HepG2 (cell line): ENCODE measurements at regions not wholly inside any gene's neighbourhood (a gene's known extent, or its start where the extent isn't known, plus 50 kb on each side); places are given as distances from the start of the nearest gene placed in this dataset.

Experiments used
- ATAC-seq: fragments of 200-7000 bp; cut with Tn5 transposase; 3 replicates; pipeline ENCODE4 v1.9.1; 2020; ENCODE audit warnings: mild to moderate bottlenecking, moderate library complexity
- BruUV-seq: library from RNA; stranded (reverse); fragments of 400-500 nt; replicated peaks from 2 replicates; lab custom pipeline; 2021; lab: Mats Ljungman, UMichigan
- CTCF ChIA-PET: fragments of 300-600 bp; formaldehyde crosslinking; extraction: SDS; loops from one replicate; lab custom pipeline; 2021; ENCODE audit warnings: low total read pairs, inconsistent platforms, low intra/inter-chr PET ratio; lab: Yijun Ruan, JAX
- POLR2A ChIA-PET: fragments of 350-600 bp; sonication (Branson Sonifier 250); formaldehyde crosslinking; loops from one replicate; lab custom pipeline; 2020; ENCODE audit warnings: antibody characterized with exemption, inconsistent platforms; lab: Yijun Ruan, JAX
- DNase-seq: peaks from one replicate; pipeline ENCODE4 v3.0.0-alpha.2; 2015; ENCODE audit warnings: low spot score
- FAIRE-seq: peaks from 3 replicates; lab custom pipeline; 2011; peaks lifted over from hg19 to GRCh38; lab: Jason Lieb, UNC
- H2AFZ ChIP-seq: one replicate; pipeline ENCODE4 v1.6.1; 2011; ENCODE audit warnings: low read length, inconsistent platforms
- H3K27ac ChIP-seq: fragments of 300-600 bp; 3 replicates; pipeline ENCODE4 v1.8.0; 2011; ENCODE audit warnings: mixed run types, mild to moderate bottlenecking, mixed read lengths, low read length, inconsistent platforms; ENCODE audit not compliant: insufficient read depth; ENCODE audit errors: extremely low read length
- H3K27me3 ChIP-seq, 2 experiments: fragments of 200-600 bp in 1 of 2; 2 replicates in 1 of 2; 3 replicates in 1 of 2; pipeline versions ENCODE4 v1.6.0 to v1.8.0; 2011; ENCODE audit warnings: low read length in 2 of 2, mild to moderate bottlenecking in 2 of 2, moderate library complexity in 2 of 2, inconsistent platforms in 1 of 2; ENCODE audit not compliant: insufficient read depth in 2 of 2, control insufficient read depth in 1 of 2
- H3K36me3 ChIP-seq, 2 experiments: fragments of 200-600 bp in 1 of 2; replicated peaks in 1 of 2; 2 replicates in 1 of 2; 3 replicates in 1 of 2; pipeline versions ENCODE4 v1.5.1 to v1.8.0; 2011; ENCODE audit warnings: low read length in 2 of 2, inconsistent platforms in 1 of 2; ENCODE audit not compliant: insufficient read depth in 2 of 2, control insufficient read depth in 1 of 2
- H3K4me1 ChIP-seq: 2 replicates; pipeline ENCODE4 v1.5.1; 2012; ENCODE audit warnings: low read length, inconsistent platforms; ENCODE audit not compliant: insufficient read depth
- H3K4me2 ChIP-seq: 2 replicates; pipeline ENCODE4 v1.6.0; 2011; ENCODE audit warnings: low read depth, low read length, inconsistent platforms
- H3K4me3 ChIP-seq, 3 experiments: fragments of 200-600 bp in 1 of 3; sonication (generic), shearing (Covaris generic) in 1 of 3; replicated peaks in 1 of 3; 2 replicates each; pipeline ENCODE4 v1.5.1; 2011 to 2016; ENCODE audit warnings: low read length in 3 of 3, inconsistent platforms in 2 of 3, low read depth in 2 of 3, mild to moderate bottlenecking in 2 of 3, control low read depth in 1 of 3, mixed read lengths in 1 of 3; ENCODE audit not compliant: insufficient read depth in 1 of 3
- H3K79me2 ChIP-seq: one replicate; pipeline ENCODE4 v1.6.1; 2011; ENCODE audit warnings: low read length, inconsistent platforms; ENCODE audit not compliant: insufficient read depth
- H3K9ac ChIP-seq: 2 replicates; pipeline ENCODE4 v1.6.0; 2011; ENCODE audit warnings: mild to moderate bottlenecking, low read depth, low read length, inconsistent platforms; ENCODE audit not compliant: insufficient read depth
- H3K9me3 ChIP-seq: 2 replicates; pipeline ENCODE4 v1.5.1; 2012; ENCODE audit warnings: mild to moderate bottlenecking, low read length
- H4K20me1 ChIP-seq: 2 replicates; pipeline ENCODE4 v1.6.0; 2011; ENCODE audit warnings: inconsistent platforms, mild to moderate bottlenecking, low read length, moderate library complexity; ENCODE audit not compliant: insufficient read depth
- CEBPB ChIP-seq: IDR thresholded peaks from 2 replicates; pipeline ENCODE4 v1.6.1; 2011; ENCODE audit warnings: low read depth, low read length, improper control_type of control experiment, borderline replicate concordance
- GTF2F1 ChIP-seq: fragments of 150-350 bp; IDR thresholded peaks from 2 replicates; pipeline ENCODE4 v1.6.1; 2014; ENCODE audit warnings: low read length
- HNRNPLL ChIP-seq: fragments of 200-400 bp; formaldehyde crosslinking; IDR thresholded peaks from 2 replicates; pipeline ENCODE4 v1.6.1; 2017; ENCODE audit warnings: mild to moderate bottlenecking, low read depth, low read length; ENCODE audit not compliant: poor library complexity, severe bottlenecking
- KLF15 ChIP-seq: sonication (generic); formaldehyde crosslinking; IDR thresholded peaks from 2 replicates; pipeline ENCODE4 v1.8.1; 2023; ENCODE audit warnings: borderline replicate concordance, mild to moderate bottlenecking, inconsistent platforms, missing genetic modification reagents, mixed read lengths
- MIER3 ChIP-seq: IDR thresholded peaks from 2 replicates; pipeline ENCODE4 v1.6.1; 2016; ENCODE audit warnings: missing compliant biosample characterization, borderline replicate concordance
- NBN ChIP-seq: fragments of 450-650 bp; conservative IDR thresholded peaks from 2 replicates; pipeline ENCODE4 v1.6.1; 2017
- RBAK ChIP-seq: sonication (generic); formaldehyde crosslinking; IDR thresholded peaks from 2 replicates; pipeline ENCODE4 v1.5.1; 2020; ENCODE audit warnings: mild to moderate bottlenecking, missing genetic modification reagents
- SIX1 ChIP-seq: sonication (generic); formaldehyde crosslinking; IDR thresholded peaks from 2 replicates; pipeline ENCODE4 v1.4.0; 2020; ENCODE audit warnings: missing genetic modification reagents, borderline replicate concordance
- TFAP4 ChIP-seq: sonication (generic); IDR thresholded peaks from 2 replicates; pipeline ENCODE4 v1.6.1; 2016; ENCODE audit warnings: low read depth, borderline replicate concordance
- TGIF2 ChIP-seq: IDR thresholded peaks from 2 replicates; pipeline ENCODE4 v1.6.1; 2016; ENCODE audit warnings: control low read depth, missing compliant biosample characterization
- TMF1 ChIP-seq: sonication (generic); formaldehyde crosslinking; IDR thresholded peaks from 2 replicates; pipeline ENCODE4 v1.8.1; 2022; ENCODE audit warnings: low read depth, missing genetic modification reagents
- ZFX ChIP-seq: sonication (generic); formaldehyde crosslinking; IDR thresholded peaks from 2 replicates; pipeline ENCODE4 v1.4.0; 2020; ENCODE audit warnings: mild to moderate bottlenecking, low read depth, missing genetic modification reagents, moderate library complexity
- ZNF615 ChIP-seq: sonication (generic); formaldehyde crosslinking; IDR thresholded peaks from 2 replicates; pipeline ENCODE4 v1.5.0; 2020; ENCODE audit warnings: mild to moderate bottlenecking, missing genetic modification reagents, borderline replicate concordance
- ZNF792 ChIP-seq: IDR thresholded peaks from 2 replicates; pipeline ENCODE4 v1.6.1; 2016
- WGBS: methylation state at CpG from one replicate; pipeline ENCODE4 v1.1.6; 2017; ENCODE audit warnings: low lambda C conversion rate; 5-methylcytosine and 5-hydroxymethylcytosine counted together
- in situ Hi-C: cut with HindIII; loops from 2 replicates; pipeline ENCODE4 v1.10.0; 2017; ENCODE audit warnings: low pct_unique_long_range_greater_than_20kb; ENCODE audit not compliant: extremely low pct_ligation_motif_present
- intact Hi-C: fragments of 100-400 bp; cut with micrococcal nuclease; formaldehyde crosslinking; loops from one replicate; pipeline ENCODE4 v1.10.0; 2022; ENCODE audit not compliant: unreplicated experiment

GRCh38 chr2:14907014-14907612, 274.6 kb downstream of the LRATD1 start (continued):
- TF ChIP-seq TMF1 (CRISPR knock-in tag) = no peak
- TF ChIP-seq CEBPB = peak; percentile 65; the same call in 1 of the 2 replicates
- TF ChIP-seq HNRNPLL = no peak
- no peak for TF ChIP-seq TGIF2
- TF ChIP-seq, all 625 proteins: peak for 4

DNA sequence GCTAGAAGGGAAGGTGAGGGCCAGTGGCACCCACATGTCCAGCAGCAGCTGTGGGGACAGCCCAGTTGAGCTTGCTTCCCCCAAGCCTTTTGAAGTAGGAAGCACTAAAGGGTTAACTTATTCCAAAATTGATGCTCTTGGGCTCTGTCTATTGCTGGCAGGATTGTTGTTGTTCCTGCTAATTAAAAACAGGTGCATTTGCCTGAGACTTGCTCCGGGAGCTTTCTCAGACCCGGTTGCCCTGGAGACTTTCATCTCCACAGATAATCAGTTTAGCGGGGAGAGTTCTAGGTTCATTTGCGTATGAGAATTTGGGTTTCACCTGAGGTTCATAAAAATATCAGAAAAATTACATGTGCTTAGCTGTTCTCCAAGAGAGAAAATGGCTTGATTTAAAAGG, 277.3 kb downstream of the LRATD1 start:
- intact Hi-C loops (loop anchor here (10.0 kb wide), 2 partner anchors 245 to 275 kb away; partner anchors contain the start of gene LRATD1), in situ Hi-C loops (loop anchor here (25.0 kb wide), 1 partner anchor 678 kb away; the partner anchor contains the start of gene DDX1)
- no peaks in the 10 kb centered on the region; a peak in 2 of 5 replicates for H3K27me3 ChIP-seq
- DNase-seq = no peak
- no peaks in the 10 kb centered on the region for H3K36me3 ChIP-seq
- no peaks in the 10 kb centered on the region for H3K79me2 ChIP-seq
- ATAC-seq = no peak
- TF ChIP-seq KLF15 (CRISPR knock-in tag) (no peak), ZFX (no peak), NBN (no peak), GTF2F1 (no peak), RBAK (no peak), TFAP4 (no peak), ZNF615 (no peak), MIER3 (CRISPR knock-in tag) (no peak), ZNF792 (CRISPR knock-in tag) (no peak), SIX1 (CRISPR knock-in tag) (no peak)
- ChIA-PET CTCF (no interaction called here), POLR2A (no interaction called here)
- no peak overlapping the region for H3K27ac ChIP-seq
- H3K4me3 ChIP-seq = no peak overlapping the region
- H2AFZ ChIP-seq = no peak overlapping the region
- no peaks in the 10 kb centered on the region for H3K4me1 ChIP-seq
- no TSS peak for BruUV-seq
- no peak overlapping the region for H3K4me2 ChIP-seq
- no peak for FAIRE-seq
- no peaks in the 10 kb centered on the region for H4K20me1 ChIP-seq
- WGBS = 49% methylated on average over 4 of the region's 4 CpGs
- no peak overlapping the region for H3K9ac ChIP-seq
- no peaks in the 10 kb centered on the region for H3K9me3 ChIP-seq
